NCI-H524 treated with DMSO at 0.1 percent for 48 hours (cell line): ENCODE measurements at regions not wholly inside any gene's neighbourhood (a gene's known extent, or its start where the extent isn't known, plus 50 kb on each side); places are given as distances from the start of the nearest gene placed in this dataset.

Experiments used
- DNase-seq: peaks from one replicate; lab custom pipeline; 2025; lab: John Stamatoyannopoulos, UW

- no peak for DNase-seq
These were observed 202.3 kb upstream of the KLF6 start for GRCh38 chr10:3987143-3987974.

GRCh38 chr10:3986493-3987142 lies 201.6 kb upstream of the KLF6 start:
- DNase-seq: no peak

DNA sequence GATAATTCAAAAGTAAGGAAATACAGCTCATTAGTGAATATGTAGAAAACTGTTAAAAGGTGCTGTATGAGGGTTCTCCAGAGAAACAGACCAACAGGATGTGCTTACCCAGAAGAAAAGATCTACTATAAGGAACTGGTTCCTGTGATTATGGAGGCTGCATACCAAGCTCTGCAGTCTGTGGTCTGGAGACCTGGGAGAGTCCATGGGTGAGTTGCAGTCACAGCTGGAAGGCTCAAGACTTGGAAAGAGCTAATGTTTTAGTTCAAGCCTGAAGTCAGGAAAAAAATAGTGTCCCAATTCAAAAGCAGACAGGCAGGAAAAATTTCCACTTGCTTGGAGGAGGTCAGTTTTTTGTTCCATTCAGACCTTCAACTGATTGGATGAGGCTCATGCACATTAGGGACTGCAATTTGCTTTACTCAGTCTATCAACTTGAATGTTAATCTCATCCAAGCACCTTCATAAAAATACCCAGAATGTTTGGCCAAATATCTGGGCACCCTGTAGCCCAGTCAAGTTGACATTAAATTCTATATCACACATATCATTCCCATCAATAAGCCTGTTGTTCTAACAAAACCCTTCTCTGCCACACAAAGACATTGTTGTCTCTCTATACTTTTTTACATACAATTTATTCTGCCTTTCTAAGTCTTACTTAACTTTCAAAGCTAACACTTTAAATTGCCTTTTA lies 197.9 kb upstream of the KLF6 start:
- no peak for DNase-seq

DNA sequence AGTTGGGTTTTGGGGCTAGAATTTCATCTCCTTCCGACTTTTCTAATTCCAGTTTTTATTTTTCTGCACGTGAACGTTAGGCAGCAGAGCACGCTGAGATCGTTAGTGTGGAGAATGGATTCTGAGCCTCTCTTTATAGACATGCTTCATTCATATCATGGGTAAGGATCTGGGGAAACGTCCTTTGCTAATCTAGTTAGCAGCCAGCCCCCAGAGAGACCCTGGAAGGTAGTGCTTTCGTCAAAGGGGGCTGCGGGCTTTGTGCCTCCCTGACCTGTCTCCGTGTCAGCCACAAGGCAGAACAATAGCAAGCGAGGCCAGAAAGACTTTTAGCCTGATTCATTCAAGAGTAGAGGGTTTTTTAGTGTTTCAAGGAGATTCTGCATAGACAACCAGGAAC lies 196.3 kb upstream of the KLF6 start:
- DNase-seq: no peak

DNA sequence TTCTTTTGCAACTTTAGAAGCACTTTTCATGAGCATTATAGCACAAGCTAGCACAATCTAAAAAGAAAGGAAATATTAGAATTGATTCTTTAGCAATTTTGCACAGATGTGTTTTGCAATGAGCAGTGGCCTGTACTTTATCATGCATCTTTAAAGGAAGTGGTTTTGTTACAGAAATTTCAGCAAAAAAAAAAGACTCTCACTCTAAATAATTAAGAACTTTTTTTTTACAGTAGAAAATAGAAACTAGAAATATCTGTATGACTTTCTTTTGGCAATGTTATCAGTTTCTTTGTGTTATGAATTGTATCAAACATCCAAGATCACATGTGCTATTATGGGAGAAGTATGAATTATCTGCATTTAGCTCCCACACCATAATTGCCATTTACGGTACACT lies 195.7 kb upstream of the KLF6 start:
- DNase-seq: no peak

- DNase-seq: no peak
These were observed 195.1 kb upstream of the KLF6 start for GRCh38 chr10:3980144-3980543.

- no peak for DNase-seq
These were observed 193.8 kb upstream of the KLF6 start for GRCh38 chr10:3978761-3979160.

DNA sequence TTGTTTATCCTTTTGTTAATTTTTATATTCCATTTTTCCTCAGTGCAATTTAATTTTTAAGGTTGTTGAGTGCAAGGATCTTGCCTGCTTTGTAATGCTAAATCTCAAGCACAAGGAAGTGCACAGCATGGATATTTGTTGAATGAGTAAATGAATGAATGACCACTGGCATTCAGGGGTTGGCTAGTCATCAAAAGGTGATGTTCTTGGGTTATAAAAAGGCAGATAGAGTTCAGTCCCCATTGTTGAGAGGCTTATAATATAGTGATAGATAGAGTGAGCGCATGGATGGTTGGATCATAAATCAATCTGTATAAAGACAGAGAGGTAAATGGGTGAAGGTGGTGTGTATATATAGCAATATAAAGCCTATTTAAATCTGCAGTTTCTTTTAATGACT lies 193.2 kb upstream of the KLF6 start:
- DNase-seq: no peak

DNA sequence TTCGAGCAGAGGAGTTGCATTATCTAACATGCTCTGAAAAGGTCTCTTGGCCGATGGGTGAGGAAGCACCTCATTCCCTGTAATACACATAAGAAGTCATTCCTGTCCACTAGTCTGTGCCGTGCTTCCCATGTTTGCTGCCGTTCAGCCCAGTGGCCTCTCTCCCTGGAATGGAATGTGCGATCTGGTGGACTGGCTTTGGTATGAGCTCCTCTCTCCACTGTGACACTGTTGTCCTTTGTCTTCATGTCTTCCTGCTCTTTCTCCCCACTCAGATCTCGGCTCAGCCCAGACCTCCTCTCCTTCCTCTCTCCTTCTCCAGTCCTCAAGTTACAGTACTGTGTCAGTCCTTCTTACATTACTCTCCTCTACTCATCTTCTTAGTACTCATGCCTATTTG lies 192.8 kb upstream of the KLF6 start:
- no peak for DNase-seq

DNA sequence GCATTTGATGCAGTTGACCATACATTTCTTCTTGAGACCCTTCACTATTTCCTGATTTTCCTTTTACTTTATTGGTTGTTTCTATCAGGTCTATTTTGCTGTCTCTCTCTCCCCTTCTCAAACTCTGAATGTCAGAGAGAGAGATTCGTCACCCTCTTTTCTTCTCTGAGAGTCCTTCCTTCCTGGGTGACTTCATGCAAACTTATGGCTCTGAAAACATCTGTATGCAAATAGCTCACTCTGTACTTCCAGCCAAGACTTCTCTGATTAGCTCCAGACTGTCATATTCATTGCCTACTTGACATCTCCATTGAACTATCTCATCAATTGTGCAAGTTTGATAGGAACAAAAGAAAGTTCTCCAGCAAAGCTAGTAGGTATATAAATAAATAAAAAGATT lies 191.7 kb upstream of the KLF6 start:
- DNase-seq: no peak

- no peak for DNase-seq
These were observed 191.2 kb upstream of the KLF6 start for GRCh38 chr10:3976171-3976570.

- DNase-seq: no peak
These were observed 190.0 kb upstream of the KLF6 start for GRCh38 chr10:3975016-3975415.

DNA sequence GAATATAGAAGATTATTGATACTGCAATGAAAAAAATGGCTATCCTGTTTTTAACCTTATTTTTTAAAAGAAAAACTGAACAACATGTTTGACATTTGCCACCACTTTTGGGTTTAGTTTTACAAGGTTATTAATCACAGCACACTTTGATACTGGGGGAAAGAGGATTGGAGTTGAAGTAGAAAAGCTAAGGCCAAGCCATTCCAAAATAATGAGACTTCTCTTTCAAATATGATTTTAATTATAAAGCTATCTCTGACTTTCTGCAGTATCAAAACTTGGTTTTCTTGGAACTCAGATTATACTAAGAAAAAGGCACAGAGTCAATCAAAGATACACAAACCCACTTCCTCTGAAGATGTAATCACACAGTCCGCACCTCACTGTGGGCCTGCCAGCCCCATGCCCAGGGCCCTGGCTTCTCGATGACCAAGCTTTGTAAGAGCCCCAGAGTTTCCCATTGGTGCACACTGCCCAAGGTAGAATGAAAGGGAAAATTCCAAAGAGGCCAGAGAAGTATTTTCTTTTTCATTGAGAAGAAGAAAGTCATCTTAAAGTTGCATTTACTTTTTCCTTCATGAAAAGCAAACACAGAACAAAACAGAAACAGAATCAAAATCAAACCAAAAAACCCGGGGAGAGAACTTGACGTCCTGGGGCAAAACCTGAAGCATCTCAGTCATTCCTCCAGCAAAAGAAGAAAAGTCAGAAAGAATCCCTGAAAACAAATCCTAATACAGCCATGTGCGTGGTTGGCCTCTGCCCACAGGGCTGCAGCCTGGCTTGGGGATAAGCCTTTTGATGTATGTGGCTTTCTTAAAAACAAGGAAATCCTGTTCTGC lies 187.7 kb upstream of the KLF6 start:
- DNase-seq: no peak

DNA sequence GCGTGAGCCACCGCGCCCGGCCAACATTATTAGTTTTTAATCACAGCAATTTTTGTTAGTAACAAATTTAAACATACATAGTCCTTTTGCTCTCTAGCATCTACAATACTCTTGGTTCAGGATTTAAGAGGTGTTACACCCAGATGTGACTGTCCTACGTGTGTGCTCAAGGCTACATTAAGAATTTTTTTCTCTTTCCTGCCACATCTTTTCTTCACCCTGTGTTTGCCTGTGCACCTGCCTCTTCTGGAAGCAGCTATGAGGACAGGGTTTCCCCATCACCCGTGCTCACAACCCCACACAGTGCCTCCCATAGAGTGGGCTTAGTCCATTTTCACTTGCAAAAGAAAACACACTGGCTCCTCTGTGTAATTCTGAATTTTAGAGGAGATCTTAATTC lies 186.7 kb upstream of the KLF6 start:
- DNase-seq: no peak

GRCh38 chr10:3969876-3970666 lies 185.1 kb upstream of the KLF6 start:
- DNase-seq: no peak

DNA sequence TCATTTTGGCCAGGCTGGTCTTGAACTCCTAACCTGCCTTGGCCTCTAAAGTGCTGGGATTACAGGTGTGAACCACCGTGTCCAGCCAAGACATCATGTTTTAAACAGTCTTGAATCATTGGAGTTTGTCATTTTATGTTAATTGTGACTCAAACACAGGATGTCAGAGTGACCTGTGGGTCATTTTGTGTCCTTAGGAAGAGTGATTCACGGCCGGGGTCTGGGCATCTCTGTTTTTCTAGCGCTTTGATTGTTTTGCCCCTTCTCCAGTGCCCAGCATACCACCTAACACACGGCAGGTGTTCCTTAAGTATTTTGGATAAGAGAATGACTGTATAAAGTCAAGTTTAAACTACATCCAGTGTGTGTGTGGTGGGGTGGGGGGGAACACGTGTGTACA lies 183.7 kb upstream of the KLF6 start:
- DNase-seq: no peak

DNA sequence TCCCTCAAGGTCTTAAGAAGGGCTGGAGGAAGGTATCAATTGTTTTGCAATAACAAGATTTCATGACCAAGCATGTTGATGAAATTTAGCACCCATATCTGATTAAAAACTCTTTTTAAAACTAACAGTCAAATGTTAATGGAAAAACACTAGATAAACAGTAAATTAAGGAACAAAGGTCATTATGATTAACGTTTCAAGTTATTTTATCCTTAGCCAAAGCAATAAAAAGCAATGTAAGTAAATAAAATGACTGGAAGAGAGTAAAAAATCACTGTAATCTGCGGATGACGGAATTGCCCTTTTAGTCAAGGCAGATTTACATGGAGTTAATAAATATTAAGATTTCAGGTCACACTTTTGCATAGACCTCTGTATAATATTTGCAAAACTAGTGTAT lies 179.5 kb upstream of the KLF6 start:
- no peak for DNase-seq

DNA sequence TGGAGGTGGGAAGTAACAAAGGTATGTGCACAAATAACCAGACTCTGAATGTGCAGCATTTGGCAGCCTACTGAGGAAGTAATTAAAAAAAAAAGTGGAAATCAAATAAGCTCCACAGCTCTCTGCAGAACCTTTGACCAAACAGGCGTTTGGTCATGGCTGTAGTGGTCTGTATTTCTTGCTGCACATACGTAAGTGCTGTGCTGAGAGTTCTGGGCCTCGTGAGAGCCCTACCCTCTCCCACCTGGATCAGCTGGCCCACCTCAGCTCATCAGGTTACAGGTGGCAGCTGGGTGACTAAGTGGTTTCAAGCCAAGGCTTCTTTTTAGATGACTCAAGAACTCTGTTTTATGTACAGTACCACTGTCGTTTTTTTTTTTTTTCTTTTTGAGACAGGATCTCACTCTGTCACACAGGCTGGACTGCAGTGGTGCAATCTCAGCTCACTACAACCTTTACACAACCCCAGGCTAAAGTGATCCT lies 178.2 kb upstream of the KLF6 start:
- no peak for DNase-seq

- no peak for DNase-seq
These were observed 176.1 kb upstream of the KLF6 start for GRCh38 chr10:3961082-3961481.

DNA sequence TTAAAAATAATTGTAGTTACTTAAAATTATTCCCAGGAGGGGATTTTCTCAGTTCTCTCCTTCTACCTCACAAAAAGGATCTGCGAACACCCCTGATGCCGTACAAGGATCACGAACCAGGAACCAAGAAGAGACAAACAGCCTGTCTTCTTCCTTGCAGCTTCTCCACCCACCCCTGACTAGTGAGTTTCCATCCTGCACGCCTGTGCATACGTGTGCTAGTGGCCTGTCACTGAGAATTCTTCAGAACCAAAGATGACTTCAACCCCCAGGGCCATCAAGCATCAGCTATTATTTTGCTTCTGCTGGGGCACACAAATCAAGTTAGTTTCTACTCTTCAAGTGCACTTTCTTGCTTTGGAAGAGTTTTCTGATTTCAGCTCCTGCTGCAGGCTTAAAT lies 175.5 kb upstream of the KLF6 start:
- no peak for DNase-seq
